GM19452 (cell line): ENCODE measurements at regions not wholly inside any gene's neighbourhood (a gene's known extent, or its start where the extent isn't known, plus 50 kb on each side); places are given as distances from the start of the nearest gene placed in this dataset.

ENCODE experiments used
- ATAC-seq: cut with Tn5 transposase; IDR thresholded peaks from one replicate; pipeline ENCODE4 v1.9.1; 2021; ENCODE audit not compliant: unreplicated experiment

GRCh38 chr12:58815235-58815634, 105.1 kb downstream of the LRIG3 start:
- ATAC-seq: no peak

GRCh38 chr12:58818546-58818945, 101.8 kb downstream of the LRIG3 start:
- ATAC-seq: no peak

GRCh38 chr12:58819345-58819744, 101.0 kb downstream of the LRIG3 start:
- ATAC-seq: no peak

GRCh38 chr12:58819985-58820384, 100.3 kb downstream of the LRIG3 start:
- ATAC-seq: no peak
